Liver (tissue), 8 donors: ENCODE measurements at regions not wholly inside any gene's neighbourhood (a gene's known extent, or its start where the extent isn't known, plus 50 kb on each side); places are given as distances from the start of the nearest gene placed in this dataset.

Experiments
- DNase-seq: peaks from one replicate; pipeline ENCODE4 v3.0.0-alpha.2; 2017; ENCODE audit warnings: low spot score
- H3K27ac ChIP-seq, 2 donors: one replicate each; pipeline ENCODE4 v1.7.0; 2013; ENCODE audit warnings: inconsistent platforms in 2 of 2, low read length in 2 of 2, control low read depth in 1 of 2, low read depth in 1 of 2, mild to moderate bottlenecking in 1 of 2
- H3K27me3 ChIP-seq, 4 donors: one replicate each; pipeline versions ENCODE4 v1.6.1 to v1.7.0; 2013; ENCODE audit warnings: low read length in 3 of 4, inconsistent platforms in 1 of 4, mild to moderate bottlenecking in 1 of 4, moderate library complexity in 1 of 4; ENCODE audit not compliant: control insufficient read depth in 4 of 4, insufficient read depth in 4 of 4
- H3K36me3 ChIP-seq, 4 donors: one replicate each; pipeline versions ENCODE4 v1.6.1 to v1.7.0; 2013; ENCODE audit warnings: low read length in 3 of 4, mild to moderate bottlenecking in 3 of 4, low read depth in 1 of 4, moderate library complexity in 1 of 4; ENCODE audit not compliant: control insufficient read depth in 4 of 4, insufficient read depth in 3 of 4
- H3K4me1 ChIP-seq, 4 donors: one replicate each; pipeline versions ENCODE4 v1.6.1 to v1.7.0; 2013; ENCODE audit warnings: low read length in 3 of 4, mild to moderate bottlenecking in 3 of 4, moderate library complexity in 1 of 4; ENCODE audit not compliant: control insufficient read depth in 4 of 4, insufficient read depth in 4 of 4
- H3K4me3 ChIP-seq, 3 donors: one replicate each; pipeline versions ENCODE4 v1.6.1 to v1.7.0; 2013; ENCODE audit warnings: low read length in 3 of 3, control low read depth in 1 of 3, low read depth in 1 of 3, mild to moderate bottlenecking in 1 of 3
- H3K9ac ChIP-seq, 2 donors: one replicate each; pipeline ENCODE4 v1.7.0; 2013; ENCODE audit warnings: low read length in 2 of 2, mild to moderate bottlenecking in 2 of 2, moderate library complexity in 2 of 2, control low read depth in 1 of 2, low read depth in 1 of 2
- H3K9me3 ChIP-seq, 4 donors: one replicate each; pipeline versions ENCODE4 v1.6.1 to v1.7.0; 2013; ENCODE audit warnings: low read length in 3 of 4; ENCODE audit not compliant: control insufficient read depth in 4 of 4
- ATF3 ChIP-seq: IDR thresholded peaks from 2 replicates; pipeline ENCODE4 v1.6.1; 2016; ENCODE audit warnings: antibody characterized with exemption
- CTCF ChIP-seq: fragments of 150-350 bp; IDR thresholded peaks from 2 replicates; pipeline ENCODE4 v1.5.1; 2017; ENCODE audit warnings: improper control_type of control experiment, low read depth, low read length; ENCODE audit not compliant: missing input control
- EGR1 ChIP-seq, 2 donors: IDR thresholded peaks; 2 replicates each; pipeline ENCODE4 v1.6.1; 2016 to 2018; ENCODE audit warnings: antibody characterized with exemption in 2 of 2, low read depth in 2 of 2
- FOXA1 ChIP-seq: IDR thresholded peaks from 2 replicates; pipeline ENCODE4 v1.6.1; 2016; ENCODE audit warnings: antibody characterized with exemption
- FOXA2 ChIP-seq: IDR thresholded peaks from 2 replicates; pipeline ENCODE4 v1.6.1; 2016; ENCODE audit warnings: antibody characterized with exemption
- GABPA ChIP-seq, 2 donors: IDR thresholded peaks in 1 of 2; conservative IDR thresholded peaks in 1 of 2; 2 replicates each; pipeline ENCODE4 v1.6.1; 2016; ENCODE audit warnings: antibody characterized with exemption in 2 of 2, mild to moderate bottlenecking in 1 of 2, moderate library complexity in 1 of 2
- HNF4A ChIP-seq, 2 donors: conservative IDR thresholded peaks; 2 replicates each; pipeline ENCODE4 v1.6.1; 2016; ENCODE audit warnings: antibody characterized with exemption in 2 of 2, mild to moderate bottlenecking in 2 of 2
- HNF4G ChIP-seq: IDR thresholded peaks from 2 replicates; pipeline ENCODE4 v1.6.1; 2016; ENCODE audit warnings: antibody characterized with exemption
- JUND ChIP-seq, 2 donors: IDR thresholded peaks; 2 replicates each; pipeline ENCODE4 v1.6.1; 2016; ENCODE audit warnings: antibody characterized with exemption in 2 of 2
- MAX ChIP-seq: IDR thresholded peaks from 2 replicates; pipeline ENCODE4 v1.6.1; 2016; ENCODE audit warnings: antibody characterized with exemption
- NR2F2 ChIP-seq: IDR thresholded peaks from 2 replicates; pipeline ENCODE4 v1.6.1; 2016; ENCODE audit warnings: antibody characterized with exemption
- RAD21 ChIP-seq, 2 donors: IDR thresholded peaks; 2 replicates each; pipeline ENCODE4 v1.6.1; 2016; ENCODE audit warnings: antibody characterized with exemption in 2 of 2, mild to moderate bottlenecking in 2 of 2
- RXRA ChIP-seq, 2 donors: IDR thresholded peaks; 2 replicates each; pipeline ENCODE4 v1.6.1; 2017 to 2018; ENCODE audit warnings: antibody characterized with exemption in 2 of 2, mild to moderate bottlenecking in 1 of 2
- SP1 ChIP-seq: IDR thresholded peaks from 2 replicates; pipeline ENCODE4 v1.6.1; 2018; ENCODE audit warnings: antibody characterized with exemption, mild to moderate bottlenecking
- TAF1 ChIP-seq: conservative IDR thresholded peaks from 2 replicates; pipeline ENCODE4 v1.6.1; 2016; ENCODE audit warnings: antibody characterized with exemption, mild to moderate bottlenecking
- YY1 ChIP-seq: IDR thresholded peaks from 2 replicates; pipeline ENCODE4 v1.6.1; 2016; ENCODE audit warnings: antibody characterized with exemption, mild to moderate bottlenecking
- ZBTB33 ChIP-seq: IDR thresholded peaks from 2 replicates; pipeline ENCODE4 v1.6.1; 2016; ENCODE audit warnings: antibody characterized with exemption
- WGBS: extraction: QIAGEN DNeasy Blood & Tissue Kit; methylation state at CpG from one replicate; pipeline ENCODE4 v1.1.7; 2013; 5-methylcytosine and 5-hydroxymethylcytosine counted together
- TF ChIP-seq, protein P1 (sequence below): IDR thresholded peaks from 2 replicates; pipeline ENCODE4 v1.6.1; 2016; ENCODE audit warnings: antibody characterized with exemption, mild to moderate bottlenecking
- donor health status: healthy.
- donor health status: healthy.
- donor health status: healthy.
- donor health status: healthy.
- donor health status: healthy.

DNA sequence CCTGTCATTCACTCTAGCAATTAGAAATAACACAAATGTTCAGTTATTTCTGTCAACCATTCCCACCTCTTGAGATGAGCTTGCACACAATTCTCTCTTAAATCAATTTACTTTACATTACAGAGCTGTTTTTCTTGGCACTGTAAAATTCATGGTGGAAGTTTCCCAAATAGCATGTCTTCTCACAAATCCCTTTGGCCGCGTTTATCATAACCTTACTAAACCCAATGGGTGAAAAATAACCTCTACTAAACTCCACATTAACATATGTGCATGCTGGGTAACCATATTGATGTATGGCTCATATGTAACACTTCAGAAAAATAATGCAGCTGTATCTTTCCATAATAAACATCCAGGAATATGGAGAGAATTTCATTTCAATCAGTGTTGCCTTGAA, 75.5 kb upstream of the SULT1C3 start:
- Histone ChIP-seq H3K27me3 (peaks cover 0 to 2% (median 0%) of the 10 kb centered on the region in 4 donors), H3K4me1 (no peaks in the 10 kb centered on the region), H3K9ac (no peak overlapping the region), H3K27ac (no peak overlapping the region), H3K4me3 (no peak overlapping the region), H3K36me3 (no peaks in the 10 kb centered on the region), H3K9me3 (no peaks in the 10 kb centered on the region)
- TF ChIP-seq, protein P1, sequence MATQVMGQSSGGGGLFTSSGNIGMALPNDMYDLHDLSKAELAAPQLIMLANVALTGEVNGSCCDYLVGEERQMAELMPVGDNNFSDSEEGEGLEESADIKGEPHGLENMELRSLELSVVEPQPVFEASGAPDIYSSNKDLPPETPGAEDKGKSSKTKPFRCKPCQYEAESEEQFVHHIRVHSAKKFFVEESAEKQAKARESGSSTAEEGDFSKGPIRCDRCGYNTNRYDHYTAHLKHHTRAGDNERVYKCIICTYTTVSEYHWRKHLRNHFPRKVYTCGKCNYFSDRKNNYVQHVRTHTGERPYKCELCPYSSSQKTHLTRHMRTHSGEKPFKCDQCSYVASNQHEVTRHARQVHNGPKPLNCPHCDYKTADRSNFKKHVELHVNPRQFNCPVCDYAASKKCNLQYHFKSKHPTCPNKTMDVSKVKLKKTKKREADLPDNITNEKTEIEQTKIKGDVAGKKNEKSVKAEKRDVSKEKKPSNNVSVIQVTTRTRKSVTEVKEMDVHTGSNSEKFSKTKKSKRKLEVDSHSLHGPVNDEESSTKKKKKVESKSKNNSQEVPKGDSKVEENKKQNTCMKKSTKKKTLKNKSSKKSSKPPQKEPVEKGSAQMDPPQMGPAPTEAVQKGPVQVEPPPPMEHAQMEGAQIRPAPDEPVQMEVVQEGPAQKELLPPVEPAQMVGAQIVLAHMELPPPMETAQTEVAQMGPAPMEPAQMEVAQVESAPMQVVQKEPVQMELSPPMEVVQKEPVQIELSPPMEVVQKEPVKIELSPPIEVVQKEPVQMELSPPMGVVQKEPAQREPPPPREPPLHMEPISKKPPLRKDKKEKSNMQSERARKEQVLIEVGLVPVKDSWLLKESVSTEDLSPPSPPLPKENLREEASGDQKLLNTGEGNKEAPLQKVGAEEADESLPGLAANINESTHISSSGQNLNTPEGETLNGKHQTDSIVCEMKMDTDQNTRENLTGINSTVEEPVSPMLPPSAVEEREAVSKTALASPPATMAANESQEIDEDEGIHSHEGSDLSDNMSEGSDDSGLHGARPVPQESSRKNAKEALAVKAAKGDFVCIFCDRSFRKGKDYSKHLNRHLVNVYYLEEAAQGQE: no peak
- TF ChIP-seq HNF4A (conservative IDR thresholded peaks at IDR 0.05): no peak
- TF ChIP-seq MAX: no peak
- TF ChIP-seq EGR1 (IDR thresholded peaks at IDR 0.05; ENCODE audit: low read depth in 2 of 2): no peak
- no peak for TF ChIP-seq ATF3
- TF ChIP-seq FOXA1: no peak
- TF ChIP-seq JUND (IDR thresholded peaks at IDR 0.05): no peak
- no peak for TF ChIP-seq GABPA (IDR thresholded peaks at IDR 0.05 in 1 of 2, conservative IDR thresholded peaks at IDR 0.05 in 1 of 2)
- no peak for TF ChIP-seq FOXA2
- no peak for TF ChIP-seq SP1
- TF ChIP-seq CTCF: no peak
- TF ChIP-seq HNF4G: no peak
- TF ChIP-seq YY1: no peak
- DNase-seq: no peak
- 85% methylated on average over 2 of the region's 2 CpGs for WGBS

DNA sequence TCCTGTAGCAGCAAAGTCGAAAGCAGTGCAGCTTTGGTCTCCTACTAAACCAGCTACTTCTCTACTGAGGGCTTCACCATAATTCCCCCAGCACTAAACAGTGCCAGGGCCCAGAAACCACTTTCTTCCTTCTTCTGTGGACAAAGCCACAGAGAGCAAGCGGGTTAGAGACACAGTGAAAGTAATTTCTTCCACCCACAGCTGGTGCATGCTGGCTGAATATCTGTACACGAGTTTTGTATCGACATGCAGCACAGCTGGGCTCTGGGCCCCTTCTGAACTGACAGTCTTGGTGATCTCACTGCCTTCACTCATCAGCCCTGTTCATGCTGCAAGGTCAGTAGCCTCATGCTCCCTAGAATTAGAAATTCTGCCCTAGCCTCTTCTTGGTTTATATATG, 74.0 kb upstream of the SULT1C3 start:
- WGBS: 64% methylated on average over 4 of the region's 4 CpGs
- Histone ChIP-seq H3K27me3 (peaks cover 0 to 2% (median 0%) of the 10 kb centered on the region in 4 donors), H3K27ac (no peak overlapping the region), H3K36me3 (no peaks in the 10 kb centered on the region), H3K9ac (no peak overlapping the region), H3K9me3 (no peaks in the 10 kb centered on the region), H3K4me1 (no peaks in the 10 kb centered on the region), H3K4me3 (no peak overlapping the region)
- no peak for DNase-seq
- no peak for TF ChIP-seq ATF3
- no peak for TF ChIP-seq SP1
- no peak for TF ChIP-seq RAD21 (IDR thresholded peaks at IDR 0.05)
- TF ChIP-seq FOXA1: no peak
- no peak for TF ChIP-seq MAX
- no peak for TF ChIP-seq HNF4A (conservative IDR thresholded peaks at IDR 0.05)
- no peak for TF ChIP-seq NR2F2
- no peak for TF ChIP-seq FOXA2
- no peak for TF ChIP-seq ZBTB33
- TF ChIP-seq GABPA (IDR thresholded peaks at IDR 0.05 in 1 of 2, conservative IDR thresholded peaks at IDR 0.05 in 1 of 2): no peak
- TF ChIP-seq RXRA (IDR thresholded peaks at IDR 0.05): no peak
- TF ChIP-seq, protein P1: no peak
- no peak for TF ChIP-seq JUND (IDR thresholded peaks at IDR 0.05)
- TF ChIP-seq HNF4G: no peak
- TF ChIP-seq YY1: no peak
- TF ChIP-seq EGR1 (IDR thresholded peaks at IDR 0.05; ENCODE audit: low read depth in 2 of 2): no peak
- no peak for TF ChIP-seq TAF1
